Endothelial cell of umbilical vein (primary cell): ENCODE measurements at regions not wholly inside any gene's neighbourhood (a gene's known extent, or its start where the extent isn't known, plus 50 kb on each side); places are given as distances from the start of the nearest gene placed in this dataset.

Experiments used
- BruUV-seq: library from RNA; stranded (reverse); fragments of 400-500 nt; replicated peaks from 2 replicates; lab custom pipeline; 2021; lab: Mats Ljungman, UMichigan
- CTCF ChIA-PET: fragments of 300-600, 350-600 bp; sonication (Branson Sonifier 250); formaldehyde crosslinking; loops from one replicate; lab custom pipeline; 2021; ENCODE audit warnings: antibody characterized with exemption, inconsistent platforms; lab: Charles Lee
- POLR2A ChIA-PET: fragments of 300-600, 350-600 bp; sonication (Branson Sonifier 250); formaldehyde crosslinking; loops from one replicate; lab custom pipeline; 2021; ENCODE audit warnings: antibody characterized with exemption, inconsistent platforms; lab: Charles Lee
- DNase-seq: peaks from one replicate; pipeline ENCODE4 v3.0.0-alpha.2; 2011; ENCODE audit warnings: low read depth, low spot score
- FAIRE-seq: peaks from 2 replicates; lab custom pipeline; 2011; peaks lifted over from hg19 to GRCh38; lab: Jason Lieb, UNC
- H2AFZ ChIP-seq: 2 replicates; pipeline ENCODE4 v1.6.0; 2012; ENCODE audit warnings: low read depth, low read length, control low read depth, inconsistent platforms
- H3K27ac ChIP-seq: 2 replicates; pipeline ENCODE4 v1.5.1; 2011; ENCODE audit warnings: low read depth, mild to moderate bottlenecking, control low read depth, low read length, moderate library complexity; ENCODE audit not compliant: insufficient read depth
- H3K27me3 ChIP-seq, 2 experiments: 2 replicates each; pipeline versions ENCODE4 v1.6.0 to v1.6.1; 2011; ENCODE audit warnings: low read length in 2 of 2, mixed read lengths in 1 of 2; ENCODE audit not compliant: control insufficient read depth in 2 of 2, insufficient read depth in 2 of 2
- H3K36me3 ChIP-seq, 2 experiments: 2 replicates in 1 of 2; 3 replicates in 1 of 2; pipeline ENCODE4 v1.5.1; 2011; ENCODE audit warnings: low read length in 2 of 2, mild to moderate bottlenecking in 1 of 2, moderate library complexity in 1 of 2; ENCODE audit not compliant: control insufficient read depth in 2 of 2, insufficient read depth in 2 of 2; ENCODE audit errors: extremely low read depth in 1 of 2
- H3K4me1 ChIP-seq: 3 replicates; pipeline ENCODE4 v1.5.1; 2011; ENCODE audit warnings: mild to moderate bottlenecking, low read length; ENCODE audit not compliant: control insufficient read depth, insufficient read depth; ENCODE audit errors: extremely low read depth
- H3K4me2 ChIP-seq: 2 replicates; pipeline ENCODE4 v1.6.1; 2011; ENCODE audit warnings: low read length, control low read depth, mixed read lengths; ENCODE audit not compliant: insufficient read depth
- H3K4me3 ChIP-seq, 3 experiments: fragments of 200-600 bp in 1 of 3; sonication (generic), shearing (Covaris generic) in 1 of 3; replicated peaks in 1 of 3; 2 replicates each; pipeline ENCODE4 v1.5.1; 2011 to 2016; ENCODE audit warnings: control low read depth in 3 of 3, low read length in 3 of 3, mild to moderate bottlenecking in 2 of 3, inconsistent platforms in 1 of 3, low read depth in 1 of 3, moderate library complexity in 1 of 3; ENCODE audit not compliant: insufficient read depth in 1 of 3
- H3K79me2 ChIP-seq: 2 replicates; pipeline ENCODE4 v1.6.0; 2012; ENCODE audit warnings: low read length, inconsistent platforms; ENCODE audit not compliant: control insufficient read depth, insufficient read depth
- H3K9ac ChIP-seq: replicated peaks from 2 replicates; pipeline ENCODE3; 2011; ENCODE audit warnings: low read length, control low read depth; ENCODE audit not compliant: insufficient read depth; ENCODE audit errors: extremely low read depth
- H3K9me1 ChIP-seq: replicated peaks from 3 replicates; pipeline ENCODE4 v1.6.0; 2011; ENCODE audit warnings: mild to moderate bottlenecking, low read length; ENCODE audit not compliant: control insufficient read depth, insufficient read depth; ENCODE audit errors: extremely low read depth
- H3K9me3 ChIP-seq: replicated peaks from 2 replicates; pipeline ENCODE4 v1.5.1; 2012; ENCODE audit warnings: low read length, inconsistent platforms; ENCODE audit not compliant: control insufficient read depth, insufficient read depth
- H4K20me1 ChIP-seq: replicated peaks from 2 replicates; pipeline ENCODE3; 2011; ENCODE audit warnings: mild to moderate bottlenecking, low read length; ENCODE audit not compliant: control insufficient read depth, insufficient read depth; ENCODE audit errors: extremely low read depth
- EZH2 ChIP-seq: IDR thresholded peaks from 2 replicates; pipeline ENCODE4 v1.6.1; 2012; ENCODE audit warnings: borderline replicate concordance, low read depth, mild to moderate bottlenecking, moderate library complexity, low read length, inconsistent platforms; ENCODE audit not compliant: severe bottlenecking
- GATA2 ChIP-seq: IDR thresholded peaks from 2 replicates; pipeline ENCODE4 v1.7.0; 2011; ENCODE audit warnings: low read depth, mild to moderate bottlenecking, moderate library complexity, mixed read lengths, low read length; ENCODE audit not compliant: insufficient read length, insufficient read depth
- MYC ChIP-seq: IDR thresholded peaks from one replicate; pipeline ENCODE4 v1.6.1; 2011; ENCODE audit warnings: mild to moderate bottlenecking, low read depth, low read length
- POLR2AphosphoS5 ChIP-seq: IDR thresholded peaks from 2 replicates; pipeline ENCODE4 v1.6.1; 2012; ENCODE audit warnings: low read depth, mild to moderate bottlenecking, control low read depth, low read length, moderate library complexity; ENCODE audit not compliant: insufficient read depth
- dilution Hi-C: fragments of 300-500 bp; cut with MboI; formaldehyde crosslinking; loops from one replicate; pipeline ENCODE4 v1.15.0; 2019; ENCODE audit warnings: low sequenced_read_pairs; ENCODE audit not compliant: extremely low pct_ligation_motif_present
- intact Hi-C: fragments of 100-400 bp; cut with micrococcal nuclease; formaldehyde crosslinking; loops from one replicate; pipeline ENCODE4 v1.10.0; 2022

DNA sequence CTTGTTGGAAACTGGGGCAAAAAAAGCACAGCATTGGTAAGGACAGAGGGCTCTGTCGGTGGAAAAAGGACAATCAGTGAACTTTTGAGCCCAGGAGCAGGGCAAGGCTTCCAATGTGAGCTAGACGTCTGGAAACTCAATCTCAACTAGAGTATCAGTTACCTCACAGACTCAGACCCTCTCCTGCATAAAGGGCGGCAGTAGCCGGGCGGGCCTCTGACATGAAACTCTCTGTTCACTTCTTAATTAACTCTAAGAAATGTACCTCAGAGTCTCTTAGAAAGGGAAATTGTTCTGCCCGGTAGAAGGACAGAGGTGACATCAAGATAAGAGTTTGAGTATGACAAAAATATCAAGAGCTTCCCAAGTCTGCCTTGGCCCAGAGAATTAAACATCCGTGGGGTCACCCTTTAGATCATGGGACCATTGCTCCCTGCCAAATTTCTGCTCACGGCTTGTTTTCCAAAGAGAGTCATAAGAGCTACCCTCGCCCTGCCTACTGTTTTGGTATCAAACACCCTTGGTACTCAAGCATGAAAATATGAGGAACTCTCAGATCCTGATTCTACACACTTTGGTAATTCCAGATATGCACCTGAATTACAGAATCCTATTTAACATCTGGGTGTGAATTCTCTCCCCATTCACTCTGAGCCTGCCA, 103.5 kb upstream of the PKDCC start:
- ChIA-PET POLR2A (no interaction called here), CTCF (interaction anchor here (1.8 kb wide), 1 partner anchor 59 kb away, joined by 4 read pairs; no protein-coding TSS in a partner anchor)
- TF ChIP-seq GATA2 = no peak
- Histone ChIP-seq H3K4me3 (no peak overlapping the region), H4K20me1 (no peaks in the 10 kb centered on the region), H3K27me3 (peaks cover 2 to 3% of the 10 kb centered on the region in 2 experiments), H3K36me3 (no peaks in the 10 kb centered on the region), H3K4me1 (no peaks in the 10 kb centered on the region), H3K9me1 (no peaks in the 10 kb centered on the region), H3K4me2 (no peak overlapping the region), H2AFZ (no peak overlapping the region), H3K27ac (no peak overlapping the region), H3K79me2 (no peaks in the 10 kb centered on the region), H3K9ac (no peak overlapping the region), H3K9me3 (no peaks in the 10 kb centered on the region)
- dilution Hi-C loops = no loop called here
- BruUV-seq = no TSS peak
- DNase-seq (no peak), FAIRE-seq (no peak)
- intact Hi-C loops = no loop called here

DNA sequence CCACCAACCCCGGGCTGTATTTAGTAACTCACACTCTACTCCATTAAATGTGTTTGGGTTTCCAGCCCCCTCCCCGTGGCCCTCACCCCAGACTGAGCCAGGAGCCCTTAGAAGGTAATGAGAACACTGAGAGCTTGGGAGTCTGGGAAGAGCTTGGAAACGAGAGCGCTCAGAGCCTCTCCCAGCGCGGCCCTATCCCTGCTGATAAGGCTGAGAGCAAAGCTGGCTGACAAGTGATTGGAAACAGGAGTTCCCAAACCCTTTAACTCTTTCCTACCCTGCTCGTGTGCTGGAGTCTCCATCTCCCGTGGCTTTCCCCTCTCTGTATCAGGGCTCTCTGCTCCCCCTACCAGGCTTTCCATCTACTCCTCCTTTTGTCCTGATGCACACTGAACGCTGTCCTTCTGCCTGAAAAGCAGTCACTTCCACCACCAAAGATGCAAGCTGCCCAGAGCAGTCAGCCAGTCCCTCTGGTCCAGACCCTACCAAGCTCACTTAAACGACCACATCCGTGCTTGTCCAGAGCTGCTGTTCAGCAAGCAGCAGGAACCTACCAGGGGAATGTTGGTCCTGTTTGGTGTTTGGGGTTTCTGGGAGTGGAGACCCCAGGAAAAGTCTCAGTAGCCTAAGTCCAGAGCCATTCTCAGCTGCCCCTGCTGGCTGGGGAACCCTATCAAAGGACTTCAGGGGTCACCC, 100.0 kb upstream of the PKDCC start:
- H3K27ac ChIP-seq = no peak overlapping the region
- H3K36me3 ChIP-seq = no peaks in the 10 kb centered on the region
- no peak overlapping the region for H3K4me3 ChIP-seq
- peaks cover 5% of the 10 kb centered on the region in 2 experiments for H3K27me3 ChIP-seq
- H3K4me1 ChIP-seq = no peaks in the 10 kb centered on the region
- H3K9me1 ChIP-seq = no peaks in the 10 kb centered on the region
- H3K9ac ChIP-seq = no peak overlapping the region
- intact Hi-C loops = no loop called here
- no peak overlapping the region for H3K4me2 ChIP-seq
- H2AFZ ChIP-seq = no peak overlapping the region
- POLR2A ChIA-PET = no interaction called here
- FAIRE-seq (no peak), DNase-seq (no peak)
- TF ChIP-seq EZH2 = no peak
- TF ChIP-seq MYC = no peak
- TF ChIP-seq POLR2AphosphoS5 = no peak
- CTCF ChIA-PET = no interaction called here
- dilution Hi-C loops = no loop called here
- H3K79me2 ChIP-seq = no peaks in the 10 kb centered on the region
- no peaks in the 10 kb centered on the region for H4K20me1 ChIP-seq
- no peaks in the 10 kb centered on the region for H3K9me3 ChIP-seq
- no TSS peak for BruUV-seq
